HG03457 (cell line): ENCODE measurements at regions not wholly inside any gene's neighbourhood (a gene's known extent, or its start where the extent isn't known, plus 50 kb on each side); places are given as distances from the start of the nearest gene placed in this dataset.

Experiments used
- ATAC-seq: cut with Tn5 transposase; IDR thresholded peaks from one replicate; pipeline ENCODE4 v1.9.1; 2021; ENCODE audit warnings: moderate number of reproducible peaks; ENCODE audit not compliant: unreplicated experiment

GRCh38 chr17:15112846-15113617, 152.1 kb downstream of the PMP22 start:
- ATAC-seq: no peak

- ATAC-seq: no peak
These were observed 155.5 kb downstream of the PMP22 start for GRCh38 chr17:15109608-15110007.

GRCh38 chr17:15108992-15109391, 156.1 kb downstream of the PMP22 start:
- ATAC-seq: no peak

DNA sequence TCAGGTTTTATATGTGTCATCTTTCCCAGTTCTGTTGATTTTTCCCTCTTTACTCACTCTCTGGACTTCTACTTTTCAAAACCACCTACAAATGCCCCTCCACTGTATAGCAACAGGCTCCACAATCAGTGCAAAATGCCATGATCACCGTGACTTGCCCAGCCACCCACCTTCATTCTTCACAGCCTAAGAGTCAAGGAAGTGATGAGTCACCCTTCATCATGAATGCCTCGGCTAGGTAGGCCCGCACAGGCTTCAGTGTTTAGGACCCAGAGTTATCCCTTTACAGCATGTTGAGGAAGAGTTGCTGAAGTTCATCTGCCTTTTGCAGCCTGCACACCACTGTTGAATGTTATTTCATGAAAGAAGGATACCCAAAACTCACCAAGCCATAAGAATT, 158.6 kb downstream of the PMP22 start:
- ATAC-seq: no peak

- ATAC-seq: no peak
These were observed 161.3 kb downstream of the PMP22 start for GRCh38 chr17:15103785-15104184.

DNA sequence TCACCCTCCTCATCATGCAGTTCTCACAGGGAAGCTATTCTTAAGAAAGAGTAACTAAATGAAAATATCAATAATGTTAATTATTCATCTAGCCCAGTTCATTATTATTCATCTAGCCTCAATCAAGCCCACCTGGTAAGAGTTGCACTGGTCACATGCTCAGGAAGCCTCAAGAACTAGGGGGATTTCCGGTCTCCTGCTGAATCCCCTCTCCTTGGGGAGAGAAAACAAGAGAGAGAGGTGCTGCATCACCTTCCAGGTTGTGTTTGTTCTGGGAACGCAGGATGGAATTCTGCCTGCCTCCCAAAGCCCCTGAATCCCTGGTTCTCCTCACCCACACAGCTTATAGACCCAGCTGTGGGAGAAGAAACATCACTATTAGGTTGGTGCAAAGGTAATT, 164.0 kb downstream of the PMP22 start:
- ATAC-seq: no peak

DNA sequence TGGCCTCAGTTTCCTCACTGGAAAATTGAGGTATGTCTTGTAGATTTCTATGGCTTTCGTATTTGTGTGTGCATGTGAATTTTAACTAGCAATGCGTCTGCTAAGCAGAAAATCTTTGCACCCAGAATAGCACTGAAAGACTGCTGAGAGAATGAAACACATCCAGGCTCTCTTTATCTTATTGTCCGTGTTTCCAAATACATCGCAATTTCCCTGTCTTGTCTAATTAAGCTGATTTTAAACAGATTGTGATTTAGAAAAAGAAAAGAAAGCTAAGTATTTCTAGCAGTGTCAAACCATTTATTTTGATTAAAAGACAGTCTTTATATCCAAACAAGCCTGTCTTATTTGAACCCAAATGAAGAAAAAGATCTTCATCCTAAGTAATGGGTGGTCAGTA, 168.6 kb downstream of the PMP22 start:
- no peak for ATAC-seq

DNA sequence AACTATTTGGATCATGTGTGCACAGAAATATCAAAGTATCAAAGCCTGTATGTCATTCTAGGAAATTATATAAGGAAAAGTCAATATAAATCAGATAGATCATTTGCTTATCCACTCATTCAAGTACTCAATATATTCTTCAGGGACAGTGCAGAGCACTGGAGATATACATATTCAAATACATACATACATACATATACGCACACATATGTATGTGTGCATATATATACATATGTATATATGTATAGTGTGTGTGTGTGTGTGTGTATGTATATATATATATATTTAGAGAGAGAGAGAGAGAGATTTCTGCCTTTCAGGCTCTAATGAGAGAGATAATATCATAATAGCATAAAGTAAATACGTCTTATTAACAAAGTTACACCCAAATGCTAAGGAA, 169.2 kb downstream of the PMP22 start:
- no peak for ATAC-seq

GRCh38 chr17:15092762-15093161, 172.4 kb downstream of the PMP22 start:
- no peak for ATAC-seq

GRCh38 chr17:15092261-15092660, 172.9 kb downstream of the PMP22 start:
- ATAC-seq: no peak

GRCh38 chr17:15091825-15092224, 173.3 kb downstream of the PMP22 start:
- no peak for ATAC-seq

- no peak for ATAC-seq
These were observed 174.6 kb downstream of the PMP22 start for GRCh38 chr17:15090533-15090932.

- no peak for ATAC-seq
These were observed 177.2 kb downstream of the PMP22 start for GRCh38 chr17:15087946-15088345.

DNA sequence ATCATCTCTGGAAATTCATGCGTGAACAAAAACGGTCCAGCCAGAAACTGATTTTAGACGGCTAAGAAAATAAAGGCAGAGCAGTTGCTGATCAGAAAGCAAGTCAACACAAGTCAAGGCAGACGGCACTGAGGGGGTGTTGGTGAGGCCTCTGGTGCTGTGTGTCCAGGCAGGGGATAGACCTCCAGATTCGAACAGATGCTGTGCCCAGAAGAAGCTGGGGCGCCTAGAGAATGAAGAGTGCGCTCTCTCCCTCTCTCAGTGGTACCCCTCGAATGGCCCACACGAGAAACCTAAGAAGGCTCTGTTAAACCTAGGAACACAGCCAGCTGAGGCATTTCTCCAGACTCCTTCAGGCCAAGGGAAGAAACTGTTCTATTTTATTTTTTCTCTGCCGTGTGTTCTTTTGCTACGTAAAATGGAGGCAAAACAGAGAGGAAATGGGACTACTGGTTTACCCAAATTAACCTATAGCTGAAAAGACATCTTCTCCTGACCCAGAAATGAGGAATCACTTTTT, 178.3 kb downstream of the PMP22 start:
- no peak for ATAC-seq

- no peak for ATAC-seq
These were observed 179.0 kb downstream of the PMP22 start for GRCh38 chr17:15085890-15086677.

GRCh38 chr17:15083225-15083624, 181.9 kb downstream of the PMP22 start:
- no peak for ATAC-seq

- ATAC-seq: no peak
These were observed 184.1 kb downstream of the PMP22 start for GRCh38 chr17:15081008-15081407.

DNA sequence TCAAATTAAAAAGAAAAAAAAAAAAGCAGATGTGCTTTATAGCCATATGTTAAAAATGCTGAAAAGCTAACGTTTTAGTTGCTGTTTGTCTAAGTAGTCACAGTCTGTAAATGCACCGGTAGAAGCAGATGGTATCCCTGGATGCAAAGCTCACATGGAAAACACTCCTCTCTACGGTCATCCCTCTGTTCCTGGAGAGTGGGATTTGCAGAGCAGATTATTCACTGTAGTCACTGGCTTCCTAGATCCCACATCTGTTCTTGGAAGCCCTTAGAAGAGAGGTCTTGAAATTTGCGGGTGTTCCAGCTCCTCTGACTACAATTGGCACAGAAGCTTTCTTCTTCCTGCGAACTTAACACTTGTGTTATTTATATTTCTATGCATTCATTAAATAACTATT, 186.6 kb downstream of the PMP22 start:
- ATAC-seq: no peak

DNA sequence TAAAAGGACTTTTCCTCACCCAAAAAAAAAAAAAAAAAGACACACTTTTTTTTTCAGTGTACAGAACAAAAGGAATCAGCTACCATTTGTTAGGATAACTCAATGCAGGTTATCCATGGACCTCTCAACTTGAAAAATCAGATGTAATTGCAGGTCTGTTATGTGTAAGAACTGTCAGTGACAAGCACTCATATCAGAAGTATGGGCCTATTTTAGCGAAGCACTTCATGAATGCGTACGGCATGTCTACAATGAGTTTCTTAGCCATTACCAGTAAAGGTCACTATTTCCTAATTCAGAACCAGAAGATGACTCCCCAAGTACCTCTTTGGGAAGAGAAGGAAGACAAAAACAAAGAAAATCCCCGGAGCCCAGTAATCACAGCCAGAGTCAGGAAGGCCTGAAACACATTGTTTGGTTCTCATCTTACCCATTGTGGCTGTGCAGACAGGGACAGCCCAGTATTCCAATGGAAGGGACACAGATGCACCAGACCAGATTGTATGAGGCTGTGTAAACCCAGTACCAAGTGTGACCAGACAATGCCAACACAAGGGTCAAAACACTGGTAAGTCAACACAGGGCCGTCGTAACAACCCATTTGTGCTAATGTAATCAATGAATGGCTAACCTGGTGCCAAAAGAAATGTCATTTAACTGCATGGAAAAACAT, 188.0 kb downstream of the PMP22 start:
- ATAC-seq: no peak

- no peak for ATAC-seq
These were observed 213.2 kb downstream of the PMP22 start for GRCh38 chr17:15051933-15052332.

DNA sequence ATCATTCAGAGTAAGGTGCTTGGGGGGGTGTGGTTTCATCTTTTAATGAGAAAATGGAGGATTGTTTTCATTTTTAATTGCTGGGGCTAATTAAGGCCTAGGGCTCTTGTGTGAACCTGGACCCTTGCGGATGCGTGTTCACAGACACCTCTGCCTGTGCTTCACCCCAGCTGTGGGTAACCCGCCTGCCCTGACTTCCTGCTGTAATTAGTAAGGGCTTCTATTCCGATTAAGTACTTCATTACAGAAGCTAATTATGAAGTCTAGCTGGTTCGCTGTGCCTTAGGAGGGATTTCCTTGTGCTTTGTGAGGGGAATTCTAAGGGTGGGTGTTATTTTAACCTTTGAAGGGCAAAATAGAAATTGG, 215.3 kb downstream of the PMP22 start:
- no peak for ATAC-seq
